Upper lobe of right lung (tissue), 1 donor: ENCODE measurements at regions not wholly inside any gene's neighbourhood (a gene's known extent, or its start where the extent isn't known, plus 50 kb on each side); places are given as distances from the start of the nearest gene placed in this dataset.

Experiments
- ATAC-seq: fragments of 200-7000 bp; cut with Tn5 transposase; one replicate; pipeline ENCODE4 v1.9.1; 2020; ENCODE audit warnings: mild to moderate bottlenecking, moderate library complexity
- DNase-seq: peaks from one replicate; pipeline ENCODE4 v3.0.0-alpha.2; 2020
- H3K27ac ChIP-seq: fragments of 200-600 bp; one replicate; pipeline ENCODE4 v1.8.0; 2022
- H3K27me3 ChIP-seq: fragments of 200-600 bp; one replicate; pipeline ENCODE4 v1.8.0; 2022; ENCODE audit warnings: mild to moderate bottlenecking
- H3K36me3 ChIP-seq: fragments of 200-600 bp; one replicate; pipeline ENCODE4 v1.8.0; 2022
- H3K4me1 ChIP-seq: fragments of 200-600 bp; one replicate; pipeline ENCODE4 v1.8.0; 2022
- H3K4me3 ChIP-seq: fragments of 200-600 bp; one replicate; pipeline ENCODE4 v1.8.0; 2022; ENCODE audit warnings: mild to moderate bottlenecking
- H3K9me3 ChIP-seq: fragments of 200-600 bp; one replicate; pipeline ENCODE4 v1.8.0; 2022
- intact Hi-C: fragments of 100-400 bp; cut with DNase I; formaldehyde crosslinking; loops from one replicate; pipeline ENCODE4 v1.11.0; 2022
- TF ChIP-seq, protein P1 (sequence below): fragments of 200-600 bp; IDR thresholded peaks from one replicate; pipeline ENCODE4 v1.8.0; 2022; ENCODE audit warnings: antibody characterized with exemption
- donor health status: DM: no; HTN: yes; CAD: no; lungs with severe emphysema.

DNA sequence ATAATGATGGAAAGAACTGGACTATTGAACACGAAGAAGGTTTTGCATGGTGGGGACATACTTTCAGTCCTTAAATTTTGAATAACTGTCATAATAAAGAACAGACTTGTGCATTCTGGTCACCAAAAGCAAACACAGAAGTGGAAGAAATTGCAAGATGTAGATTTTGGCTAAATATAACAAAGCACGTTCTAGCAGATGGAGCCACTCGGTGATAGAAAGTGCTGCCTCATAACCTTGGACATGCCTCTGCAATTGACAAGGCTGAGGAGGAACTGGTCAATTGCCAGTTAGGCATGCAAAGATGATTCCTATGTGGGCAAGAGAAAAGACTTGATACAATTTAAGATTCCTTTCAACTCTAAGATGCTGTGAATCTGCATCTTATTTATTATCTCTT lies 244.1 kb upstream of the ZC3H12C start:
- no peak overlapping the region for H3K27ac ChIP-seq
- no peak for ATAC-seq
- no peak overlapping the region for H3K4me3 ChIP-seq
- intact Hi-C loops: no loop called here
- TF ChIP-seq, protein P1, sequence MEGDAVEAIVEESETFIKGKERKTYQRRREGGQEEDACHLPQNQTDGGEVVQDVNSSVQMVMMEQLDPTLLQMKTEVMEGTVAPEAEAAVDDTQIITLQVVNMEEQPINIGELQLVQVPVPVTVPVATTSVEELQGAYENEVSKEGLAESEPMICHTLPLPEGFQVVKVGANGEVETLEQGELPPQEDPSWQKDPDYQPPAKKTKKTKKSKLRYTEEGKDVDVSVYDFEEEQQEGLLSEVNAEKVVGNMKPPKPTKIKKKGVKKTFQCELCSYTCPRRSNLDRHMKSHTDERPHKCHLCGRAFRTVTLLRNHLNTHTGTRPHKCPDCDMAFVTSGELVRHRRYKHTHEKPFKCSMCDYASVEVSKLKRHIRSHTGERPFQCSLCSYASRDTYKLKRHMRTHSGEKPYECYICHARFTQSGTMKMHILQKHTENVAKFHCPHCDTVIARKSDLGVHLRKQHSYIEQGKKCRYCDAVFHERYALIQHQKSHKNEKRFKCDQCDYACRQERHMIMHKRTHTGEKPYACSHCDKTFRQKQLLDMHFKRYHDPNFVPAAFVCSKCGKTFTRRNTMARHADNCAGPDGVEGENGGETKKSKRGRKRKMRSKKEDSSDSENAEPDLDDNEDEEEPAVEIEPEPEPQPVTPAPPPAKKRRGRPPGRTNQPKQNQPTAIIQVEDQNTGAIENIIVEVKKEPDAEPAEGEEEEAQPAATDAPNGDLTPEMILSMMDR: no peak
- H3K36me3 ChIP-seq: no peaks in the 10 kb centered on the region
- H3K9me3 ChIP-seq: no peaks in the 10 kb centered on the region
- DNase-seq: no peak
- no peaks in the 10 kb centered on the region for H3K4me1 ChIP-seq
- no peaks in the 10 kb centered on the region for H3K27me3 ChIP-seq

DNA sequence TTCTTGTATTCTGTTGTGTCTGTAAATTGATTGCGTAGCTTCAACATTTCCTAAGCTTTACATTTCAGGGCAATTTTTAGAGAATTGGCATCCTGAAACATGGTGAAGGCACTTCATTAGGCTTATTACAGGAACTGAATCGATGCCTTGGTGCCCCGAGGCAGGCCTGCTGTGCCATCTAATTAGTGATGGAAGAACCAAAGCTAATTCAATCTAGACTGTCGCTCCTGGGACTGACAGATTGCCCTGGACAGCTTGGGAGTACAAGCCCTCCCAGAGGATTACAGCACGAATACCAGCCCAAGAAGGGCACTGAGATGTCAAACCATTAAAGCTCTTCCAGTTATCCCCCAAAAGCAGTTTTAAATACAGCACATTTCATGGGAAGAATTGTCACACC lies 243.2 kb upstream of the ZC3H12C start:
- H3K4me1 ChIP-seq: no peaks in the 10 kb centered on the region
- no peak overlapping the region for H3K4me3 ChIP-seq
- no peaks in the 10 kb centered on the region for H3K27me3 ChIP-seq
- TF ChIP-seq, protein P1: no peak
- H3K9me3 ChIP-seq: no peaks in the 10 kb centered on the region
- H3K36me3 ChIP-seq: no peaks in the 10 kb centered on the region
- DNase-seq (no peak), ATAC-seq (no peak)
- no peak overlapping the region for H3K27ac ChIP-seq
- intact Hi-C loops: no loop called here

DNA sequence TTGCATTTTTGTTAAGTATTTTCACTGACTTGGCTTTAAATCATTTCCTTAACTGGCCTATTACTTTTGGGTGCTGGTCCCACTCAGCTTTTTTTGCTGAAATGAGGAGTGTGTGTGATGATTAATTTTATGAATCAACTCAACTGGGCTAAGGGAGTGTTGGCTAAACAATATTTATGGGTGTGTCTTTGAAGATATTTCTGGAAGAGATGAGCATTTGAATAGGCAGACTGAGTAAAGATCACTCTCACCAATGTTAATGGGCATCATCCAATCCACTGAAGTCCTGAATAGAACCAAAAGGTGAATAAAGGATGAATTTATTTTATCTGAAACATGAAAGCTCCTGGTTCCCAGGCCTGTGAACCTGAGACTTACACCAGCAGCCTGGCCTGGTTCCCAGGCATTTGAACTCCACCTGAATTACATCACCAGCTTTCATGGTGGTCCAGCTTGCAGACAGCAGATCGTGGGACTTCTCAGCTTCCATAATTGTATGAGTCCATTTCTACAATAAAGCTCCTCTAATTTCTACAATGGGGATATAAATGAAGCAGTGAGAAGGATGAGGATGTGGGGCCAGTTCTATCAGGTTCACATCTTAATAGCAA lies 241.3 kb upstream of the ZC3H12C start:
- H3K4me1 ChIP-seq: no peaks in the 10 kb centered on the region
- TF ChIP-seq, protein P1: no peak
- no peaks in the 10 kb centered on the region for H3K9me3 ChIP-seq
- DNase-seq: no peak
- H3K27me3 ChIP-seq: no peaks in the 10 kb centered on the region
- intact Hi-C loops: no loop called here
- H3K4me3 ChIP-seq: no peak overlapping the region
- ATAC-seq: no peak
- no peak overlapping the region for H3K27ac ChIP-seq
- H3K36me3 ChIP-seq: no peaks in the 10 kb centered on the region

DNA sequence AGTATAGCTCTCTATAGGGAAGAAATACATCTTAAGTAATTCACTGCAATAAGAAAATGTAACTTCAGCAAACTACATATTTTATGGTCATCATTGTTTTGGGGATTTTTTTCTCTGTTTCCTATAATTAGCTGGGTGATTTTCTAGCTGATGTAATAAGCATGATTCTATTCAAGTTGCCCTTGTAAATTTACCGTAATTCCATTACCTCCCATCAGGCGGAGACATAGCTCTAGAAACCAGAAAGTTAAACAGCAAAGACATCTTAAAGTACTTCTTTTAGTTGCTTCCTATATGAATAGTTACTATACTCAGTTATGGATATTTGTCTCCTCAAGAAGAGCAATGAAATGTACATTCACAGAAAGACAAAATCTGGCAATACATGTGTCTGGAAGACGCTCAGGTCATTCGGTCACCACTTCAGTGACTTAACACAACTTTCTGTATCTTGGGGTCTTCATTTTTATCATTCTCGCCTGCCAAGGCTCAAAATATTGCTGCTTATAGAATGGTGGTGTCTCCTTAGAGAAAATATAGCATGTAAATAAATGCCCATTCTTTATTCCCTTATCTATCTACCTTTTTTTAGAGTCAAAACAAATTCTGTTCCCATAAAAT lies 239.9 kb upstream of the ZC3H12C start:
- ATAC-seq (peak; percentile 19), DNase-seq (no peak)
- no peaks in the 10 kb centered on the region for H3K4me1 ChIP-seq
- H3K4me3 ChIP-seq: no peak overlapping the region
- no peaks in the 10 kb centered on the region for H3K9me3 ChIP-seq
- TF ChIP-seq, protein P1: peak; percentile 47
- H3K27me3 ChIP-seq: no peaks in the 10 kb centered on the region
- no peak overlapping the region for H3K27ac ChIP-seq
- intact Hi-C loops: no loop called here
- no peaks in the 10 kb centered on the region for H3K36me3 ChIP-seq

DNA sequence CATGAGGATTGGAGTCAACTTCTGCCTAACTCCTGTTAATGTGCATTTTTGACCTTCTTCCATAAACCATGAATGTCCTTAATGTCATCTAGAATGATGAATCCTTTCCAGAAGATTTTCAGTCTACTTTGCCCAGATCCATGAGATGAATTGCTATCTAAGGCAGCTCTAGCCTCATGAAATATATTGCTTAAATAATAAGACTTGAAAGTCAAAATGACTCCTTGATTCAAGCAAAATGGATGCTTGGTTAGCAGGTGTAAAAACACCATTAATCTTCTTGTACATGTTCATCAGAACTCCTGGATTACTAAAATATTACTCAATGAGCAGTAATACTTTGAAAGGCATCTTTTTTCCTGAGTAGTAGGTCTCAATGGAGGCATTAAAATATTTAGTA lies 238.5 kb upstream of the ZC3H12C start:
- Histone ChIP-seq H3K4me3 (no peak overlapping the region), H3K36me3 (no peaks in the 10 kb centered on the region), H3K4me1 (no peaks in the 10 kb centered on the region), H3K27ac (no peak overlapping the region), H3K27me3 (no peaks in the 10 kb centered on the region), H3K9me3 (no peaks in the 10 kb centered on the region)
- DNase-seq: no peak
- TF ChIP-seq, protein P1: no peak
- intact Hi-C loops: no loop called here
- ATAC-seq: no peak
